ENCODE measurements at regions not wholly inside any gene's neighbourhood (a gene's known extent, or its start where the extent isn't known, plus 50 kb on each side); places are given as distances from the start of the nearest gene placed in this dataset.

GRCh38 chr4:22238742-22239141 is 277.1 kb downstream of the ADGRA3 start:
- no peak overlapping the region for H3K4me3 ChIP-seq (ENCODE audit: low read depth, low read length)
- H3K36me3 ChIP-seq, result no peaks in the 10 kb centered on the region
- H3K27me3 ChIP-seq (ENCODE audit: insufficient read depth, low read depth, severe bottlenecking), result no peaks in the 10 kb centered on the region
- no peaks in the 10 kb centered on the region for H3K9me3 ChIP-seq (ENCODE audit: severe bottlenecking)
- DNase-seq, result peak; percentile 12
- TF ChIP-seq, protein P1, sequence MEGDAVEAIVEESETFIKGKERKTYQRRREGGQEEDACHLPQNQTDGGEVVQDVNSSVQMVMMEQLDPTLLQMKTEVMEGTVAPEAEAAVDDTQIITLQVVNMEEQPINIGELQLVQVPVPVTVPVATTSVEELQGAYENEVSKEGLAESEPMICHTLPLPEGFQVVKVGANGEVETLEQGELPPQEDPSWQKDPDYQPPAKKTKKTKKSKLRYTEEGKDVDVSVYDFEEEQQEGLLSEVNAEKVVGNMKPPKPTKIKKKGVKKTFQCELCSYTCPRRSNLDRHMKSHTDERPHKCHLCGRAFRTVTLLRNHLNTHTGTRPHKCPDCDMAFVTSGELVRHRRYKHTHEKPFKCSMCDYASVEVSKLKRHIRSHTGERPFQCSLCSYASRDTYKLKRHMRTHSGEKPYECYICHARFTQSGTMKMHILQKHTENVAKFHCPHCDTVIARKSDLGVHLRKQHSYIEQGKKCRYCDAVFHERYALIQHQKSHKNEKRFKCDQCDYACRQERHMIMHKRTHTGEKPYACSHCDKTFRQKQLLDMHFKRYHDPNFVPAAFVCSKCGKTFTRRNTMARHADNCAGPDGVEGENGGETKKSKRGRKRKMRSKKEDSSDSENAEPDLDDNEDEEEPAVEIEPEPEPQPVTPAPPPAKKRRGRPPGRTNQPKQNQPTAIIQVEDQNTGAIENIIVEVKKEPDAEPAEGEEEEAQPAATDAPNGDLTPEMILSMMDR (IDR thresholded peaks at IDR 0.05; ENCODE audit: low read depth, low read length), result peak; percentile 74
- H3K27ac ChIP-seq, result no peak overlapping the region

GRCh38 chr4:22237846-22238494 is 277.9 kb downstream of the ADGRA3 start:
- TF ChIP-seq, protein P1 (IDR thresholded peaks at IDR 0.05; ENCODE audit: low read depth, low read length), result no peak
- Histone ChIP-seq H3K4me3 (ENCODE audit: low read depth, low read length) (no peak overlapping the region), H3K27me3 (ENCODE audit: insufficient read depth, low read depth, severe bottlenecking) (no peaks in the 10 kb centered on the region), H3K36me3 (no peaks in the 10 kb centered on the region), H3K9me3 (ENCODE audit: severe bottlenecking) (no peaks in the 10 kb centered on the region), H3K27ac (no peak overlapping the region)
- DNase-seq, result no peak

DNA sequence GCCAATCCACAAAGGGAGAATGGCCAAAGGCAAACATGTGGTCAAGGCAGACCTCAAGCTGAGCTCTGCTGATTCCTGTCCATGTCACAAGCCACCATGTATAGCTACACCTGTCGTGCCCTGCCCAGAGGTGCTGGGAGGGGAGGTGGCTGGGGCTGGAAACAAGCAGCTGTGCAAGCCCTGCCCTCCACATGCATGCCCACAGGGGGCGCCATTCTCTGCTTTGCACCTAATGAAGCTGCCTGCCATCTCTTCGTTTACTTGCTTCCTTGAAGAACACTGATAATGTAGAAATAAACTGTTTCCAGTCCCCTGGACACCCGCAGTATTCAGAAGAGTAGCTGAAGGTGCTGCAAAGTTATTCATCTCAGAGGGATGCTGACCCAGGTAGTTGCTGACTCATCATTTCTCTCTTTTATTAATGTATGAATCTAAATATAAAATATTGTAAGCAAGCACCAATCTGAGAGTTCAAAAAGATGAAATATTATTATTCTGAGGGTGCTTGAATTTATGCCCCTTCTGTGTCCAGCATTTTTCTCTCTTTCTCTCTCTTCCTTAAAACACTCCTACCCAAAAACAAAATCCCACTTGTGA is 278.6 kb downstream of the ADGRA3 start:
- TF ChIP-seq, protein P1 (IDR thresholded peaks at IDR 0.05; ENCODE audit: low read depth, low read length), result peak; percentile 95
- Histone ChIP-seq H3K36me3 (no peaks in the 10 kb centered on the region), H3K27me3 (ENCODE audit: insufficient read depth, low read depth, severe bottlenecking) (no peaks in the 10 kb centered on the region), H3K9me3 (ENCODE audit: severe bottlenecking) (no peaks in the 10 kb centered on the region), H3K27ac (no peak overlapping the region), H3K4me3 (ENCODE audit: low read depth, low read length) (no peak overlapping the region)
- DNase-seq, result peak; percentile 68

GRCh38 chr4:22235698-22236097 is 280.2 kb downstream of the ADGRA3 start:
- Histone ChIP-seq H3K4me3 (ENCODE audit: low read depth, low read length) (no peak overlapping the region), H3K27ac (no peak overlapping the region), H3K36me3 (no peaks in the 10 kb centered on the region), H3K27me3 (ENCODE audit: insufficient read depth, low read depth, severe bottlenecking) (no peaks in the 10 kb centered on the region), H3K9me3 (ENCODE audit: severe bottlenecking) (no peaks in the 10 kb centered on the region)
- DNase-seq, result no peak
- TF ChIP-seq, protein P1 (IDR thresholded peaks at IDR 0.05; ENCODE audit: low read depth, low read length), result no peak

- Histone ChIP-seq H3K27ac (no peak overlapping the region), H3K36me3 (no peaks in the 10 kb centered on the region), H3K9me3 (ENCODE audit: severe bottlenecking) (peaks cover 2% of the 10 kb centered on the region), H3K27me3 (ENCODE audit: insufficient read depth, low read depth, severe bottlenecking) (no peaks in the 10 kb centered on the region), H3K4me3 (ENCODE audit: low read depth, low read length) (no peak overlapping the region)
- TF ChIP-seq, protein P1 (IDR thresholded peaks at IDR 0.05; ENCODE audit: low read depth, low read length), result no peak
- no peak for DNase-seq
Measured at GRCh38 chr4:22233230-22233629, 282.6 kb downstream of the ADGRA3 start.
